ENCODE measurements at regions not wholly inside any gene's neighbourhood (a gene's known extent, or its start where the extent isn't known, plus 50 kb on each side); places are given as distances from the start of the nearest gene placed in this dataset.

DNA sequence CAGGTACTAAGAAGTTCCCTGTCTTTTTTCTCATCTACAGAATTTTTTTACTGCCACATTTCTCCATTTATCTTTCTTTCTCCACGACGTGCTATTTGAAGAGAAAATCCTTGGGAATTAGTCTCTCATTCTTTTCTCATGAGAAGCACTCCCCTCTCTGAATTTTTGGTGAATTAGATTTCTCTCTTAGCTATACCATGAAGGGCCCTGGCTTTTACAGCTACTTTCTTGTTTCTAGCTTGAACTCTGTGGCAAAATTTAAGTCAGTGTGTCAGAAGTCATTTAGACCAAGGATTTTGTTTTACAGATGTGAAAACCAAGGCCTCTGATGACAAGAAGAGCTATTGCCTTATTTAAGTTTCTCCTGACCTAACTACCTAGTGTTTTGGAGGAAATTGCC lies 213.1 kb downstream of the AEBP2 start:
- TF ChIP-seq, protein P1, sequence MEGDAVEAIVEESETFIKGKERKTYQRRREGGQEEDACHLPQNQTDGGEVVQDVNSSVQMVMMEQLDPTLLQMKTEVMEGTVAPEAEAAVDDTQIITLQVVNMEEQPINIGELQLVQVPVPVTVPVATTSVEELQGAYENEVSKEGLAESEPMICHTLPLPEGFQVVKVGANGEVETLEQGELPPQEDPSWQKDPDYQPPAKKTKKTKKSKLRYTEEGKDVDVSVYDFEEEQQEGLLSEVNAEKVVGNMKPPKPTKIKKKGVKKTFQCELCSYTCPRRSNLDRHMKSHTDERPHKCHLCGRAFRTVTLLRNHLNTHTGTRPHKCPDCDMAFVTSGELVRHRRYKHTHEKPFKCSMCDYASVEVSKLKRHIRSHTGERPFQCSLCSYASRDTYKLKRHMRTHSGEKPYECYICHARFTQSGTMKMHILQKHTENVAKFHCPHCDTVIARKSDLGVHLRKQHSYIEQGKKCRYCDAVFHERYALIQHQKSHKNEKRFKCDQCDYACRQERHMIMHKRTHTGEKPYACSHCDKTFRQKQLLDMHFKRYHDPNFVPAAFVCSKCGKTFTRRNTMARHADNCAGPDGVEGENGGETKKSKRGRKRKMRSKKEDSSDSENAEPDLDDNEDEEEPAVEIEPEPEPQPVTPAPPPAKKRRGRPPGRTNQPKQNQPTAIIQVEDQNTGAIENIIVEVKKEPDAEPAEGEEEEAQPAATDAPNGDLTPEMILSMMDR (IDR thresholded peaks at IDR 0.05), result no peak
- TF ChIP-seq POLR2A (IDR thresholded peaks at IDR 0.05), result no peak
